GM12875 (cell line): ENCODE measurements at regions not wholly inside any gene's neighbourhood (a gene's known extent, or its start where the extent isn't known, plus 50 kb on each side); places are given as distances from the start of the nearest gene placed in this dataset.

Source experiments
- H3K4me3 ChIP-seq: one replicate; pipeline ENCODE4 v1.5.1; 2011; ENCODE audit warnings: low read depth, low read length, control low read depth
- TF ChIP-seq, protein P1 (sequence below): IDR thresholded peaks from 2 replicates; pipeline ENCODE4 v1.5.1; 2011; ENCODE audit warnings: low read depth, mild to moderate bottlenecking, control low read depth, inconsistent platforms, low read length, moderate library complexity, borderline replicate concordance; ENCODE audit not compliant: insufficient read depth

GRCh38 chr18:71134122-71134521, 845.3 kb downstream of the SOCS6 start:
- H3K4me3 ChIP-seq: no peak overlapping the region
- TF ChIP-seq, protein P1, sequence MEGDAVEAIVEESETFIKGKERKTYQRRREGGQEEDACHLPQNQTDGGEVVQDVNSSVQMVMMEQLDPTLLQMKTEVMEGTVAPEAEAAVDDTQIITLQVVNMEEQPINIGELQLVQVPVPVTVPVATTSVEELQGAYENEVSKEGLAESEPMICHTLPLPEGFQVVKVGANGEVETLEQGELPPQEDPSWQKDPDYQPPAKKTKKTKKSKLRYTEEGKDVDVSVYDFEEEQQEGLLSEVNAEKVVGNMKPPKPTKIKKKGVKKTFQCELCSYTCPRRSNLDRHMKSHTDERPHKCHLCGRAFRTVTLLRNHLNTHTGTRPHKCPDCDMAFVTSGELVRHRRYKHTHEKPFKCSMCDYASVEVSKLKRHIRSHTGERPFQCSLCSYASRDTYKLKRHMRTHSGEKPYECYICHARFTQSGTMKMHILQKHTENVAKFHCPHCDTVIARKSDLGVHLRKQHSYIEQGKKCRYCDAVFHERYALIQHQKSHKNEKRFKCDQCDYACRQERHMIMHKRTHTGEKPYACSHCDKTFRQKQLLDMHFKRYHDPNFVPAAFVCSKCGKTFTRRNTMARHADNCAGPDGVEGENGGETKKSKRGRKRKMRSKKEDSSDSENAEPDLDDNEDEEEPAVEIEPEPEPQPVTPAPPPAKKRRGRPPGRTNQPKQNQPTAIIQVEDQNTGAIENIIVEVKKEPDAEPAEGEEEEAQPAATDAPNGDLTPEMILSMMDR: no peak

DNA sequence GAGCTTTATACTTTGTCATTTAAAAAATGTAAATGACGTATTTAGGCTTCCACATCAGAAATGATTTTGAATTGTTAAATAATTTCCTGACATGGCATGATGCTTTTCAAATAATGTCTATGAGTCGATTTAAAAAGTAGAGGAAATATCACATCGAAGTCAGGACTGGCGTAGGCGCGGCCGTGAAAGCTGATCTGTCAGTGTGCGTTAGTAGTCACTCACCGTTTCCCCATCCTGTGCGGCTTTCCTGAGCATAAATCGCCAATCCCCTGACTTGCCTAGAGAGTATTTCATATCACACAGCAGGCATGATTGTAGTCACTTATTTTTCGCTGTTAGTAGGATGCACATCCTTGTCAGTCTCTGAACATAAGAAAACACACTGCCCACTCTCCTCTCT, 843.1 kb downstream of the SOCS6 start:
- H3K4me3 ChIP-seq: no peak overlapping the region
- TF ChIP-seq, protein P1: no peak

GRCh38 chr18:71130351-71130750, 841.5 kb downstream of the SOCS6 start:
- TF ChIP-seq, protein P1: no peak
- H3K4me3 ChIP-seq: no peak overlapping the region

DNA sequence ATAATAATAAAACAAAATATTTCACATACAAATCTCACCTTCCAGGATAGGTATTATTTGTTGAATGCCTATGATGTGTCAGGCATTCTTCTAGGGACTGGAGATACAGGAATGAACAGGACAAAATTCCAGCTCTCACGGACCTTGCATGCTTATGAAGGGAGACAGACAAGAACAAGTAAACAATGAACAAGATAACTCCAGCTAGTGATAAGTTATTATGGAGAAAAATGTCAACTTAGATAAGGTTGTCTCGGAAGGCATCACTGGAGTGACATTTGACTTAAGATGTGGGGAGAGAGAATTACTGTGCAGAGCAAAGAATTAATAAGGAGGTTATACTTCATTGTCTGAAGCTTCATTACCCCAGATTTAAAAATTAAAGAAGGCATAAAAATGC, 836.7 kb downstream of the SOCS6 start:
- TF ChIP-seq, protein P1: no peak
- H3K4me3 ChIP-seq: no peak overlapping the region

GRCh38 chr18:71116535-71116934, 827.7 kb downstream of the SOCS6 start:
- TF ChIP-seq, protein P1: no peak

DNA sequence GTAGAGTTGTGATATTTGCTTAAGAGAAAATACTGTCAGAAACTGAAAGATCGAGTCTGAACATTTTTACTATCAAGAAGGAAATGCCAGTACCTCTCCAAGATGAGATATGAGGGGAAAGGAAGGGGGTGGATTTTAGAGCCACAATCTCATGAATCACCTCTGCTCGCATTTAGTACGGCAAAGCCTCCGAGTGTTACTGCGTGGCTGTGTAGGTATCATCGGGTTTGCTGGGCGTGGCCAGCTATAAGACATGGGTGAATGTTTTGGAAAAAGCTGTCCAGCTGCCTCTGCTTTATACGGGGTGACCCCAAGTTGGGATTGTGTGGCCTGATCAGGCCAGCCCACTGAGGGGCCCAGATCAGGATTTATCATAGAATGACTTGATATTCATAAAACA, 826.4 kb downstream of the SOCS6 start:
- TF ChIP-seq, protein P1: no peak
- H3K4me3 ChIP-seq: no peak overlapping the region

More at GRCh38 chr18:71116535-71116934, 827.7 kb downstream of the SOCS6 start:
- H3K4me3 ChIP-seq: no peak overlapping the region

- no peak overlapping the region for H3K4me3 ChIP-seq
- TF ChIP-seq, protein P1: no peak
These were observed 825.8 kb downstream of the SOCS6 start for GRCh38 chr18:71114550-71115210.
